WTC11 (cell line): ENCODE measurements at regions not wholly inside any gene's neighbourhood (a gene's known extent, or its start where the extent isn't known, plus 50 kb on each side); places are given as distances from the start of the nearest gene placed in this dataset.

Experiments
- ATAC-seq: fragments of 200-7000 bp; cut with Tn5 transposase; 2 replicates; pipeline ENCODE4 v1.10.0; 2021; ENCODE audit warnings: mild to moderate bottlenecking, moderate library complexity
- CTCF ChIA-PET: fragments of 300-600 bp; sonication (Branson Sonifier 250); formaldehyde crosslinking; loops from one replicate; lab custom pipeline; 2021; ENCODE audit warnings: antibody characterized with exemption; lab: Charles Lee
- POLR2A ChIA-PET: fragments of 350-600 bp; sonication (Branson Sonifier 250); formaldehyde crosslinking; loops from one replicate; lab custom pipeline; 2021; ENCODE audit warnings: antibody characterized with exemption; lab: Charles Lee
- DNase-seq: peaks from one replicate; pipeline ENCODE4 v3.0.0; 2021; ENCODE audit warnings: low spot score
- H3K27ac Mint-ChIP-seq: 2 replicates; pipeline ENCODE4 v1.8.0; 2021; ENCODE audit warnings: mixed read lengths
- H3K27me3 Mint-ChIP-seq: 2 replicates; pipeline ENCODE4 v1.8.0; 2021; ENCODE audit warnings: low read depth, mild to moderate bottlenecking, moderate library complexity, mixed read lengths
- H3K36me3 Mint-ChIP-seq: 2 replicates; pipeline ENCODE4 v1.8.0; 2021; ENCODE audit warnings: mixed read lengths
- H3K4me1 Mint-ChIP-seq: 2 replicates; pipeline ENCODE4 v1.8.0; 2022; ENCODE audit warnings: mixed read lengths
- H3K4me3 Mint-ChIP-seq: 2 replicates; pipeline ENCODE4 v1.8.0; 2021; ENCODE audit warnings: mild to moderate bottlenecking, moderate library complexity, mixed read lengths
- H3K9me3 Mint-ChIP-seq: 2 replicates; pipeline ENCODE4 v1.8.0; 2021; ENCODE audit warnings: mixed read lengths
- ELF4 ChIP-seq: sonication (generic); formaldehyde crosslinking; IDR thresholded peaks from 2 replicates; pipeline ENCODE4 v1.8.1; 2022; ENCODE audit warnings: low read depth, mild to moderate bottlenecking, moderate library complexity, missing genetic modification reagents
- EMX1 ChIP-seq: fragments of 250-450 bp; sonication (Bioruptor Pico); IDR thresholded peaks from 2 replicates; pipeline ENCODE4 v1.8.0; 2021; ENCODE audit warnings: mild to moderate bottlenecking
- ETV6 ChIP-seq: sonication (generic); formaldehyde crosslinking; IDR thresholded peaks from 2 replicates; pipeline ENCODE4 v1.8.1; 2022; ENCODE audit warnings: mild to moderate bottlenecking, missing genetic modification reagents
- FOXJ3 ChIP-seq: sonication (generic); formaldehyde crosslinking; IDR thresholded peaks from 2 replicates; pipeline ENCODE4 v1.9.0; 2021; ENCODE audit warnings: missing genetic modification reagents, mild to moderate bottlenecking, borderline replicate concordance
- FOXP1 ChIP-seq: sonication (generic); formaldehyde crosslinking; IDR thresholded peaks from 2 replicates; pipeline ENCODE4 v1.8.0; 2022; ENCODE audit warnings: missing genetic modification reagents, mild to moderate bottlenecking, moderate library complexity, borderline replicate concordance
- GTF2I ChIP-seq: fragments of 250-450 bp; sonication (Bioruptor Pico); conservative IDR thresholded peaks from 2 replicates; pipeline ENCODE4 v1.4.0; 2021; ENCODE audit warnings: mild to moderate bottlenecking
- MYBL2 ChIP-seq: sonication (generic); formaldehyde crosslinking; IDR thresholded peaks from 2 replicates; pipeline ENCODE4 v1.8.1; 2023; ENCODE audit warnings: mild to moderate bottlenecking, moderate library complexity, missing genetic modification reagents
- TCF7 ChIP-seq: sonication (generic); formaldehyde crosslinking; IDR thresholded peaks from 2 replicates; pipeline ENCODE4 v1.8.0; 2022; ENCODE audit warnings: mild to moderate bottlenecking, low read depth, missing genetic modification reagents, moderate library complexity
- TF ChIP-seq, protein P1 (sequence below): sonication (generic); formaldehyde crosslinking; IDR thresholded peaks from 2 replicates; pipeline ENCODE4 v1.8.1; 2023; ENCODE audit warnings: mild to moderate bottlenecking, moderate library complexity, missing genetic modification reagents
- TF ChIP-seq, protein P2 (sequence below): sonication (generic); formaldehyde crosslinking; IDR thresholded peaks from 2 replicates; pipeline ENCODE4 v1.8.0; 2022; ENCODE audit warnings: mild to moderate bottlenecking, missing genetic modification reagents
- TF ChIP-seq, protein P3 (sequence below): fragments of 250-450 bp; sonication (Bioruptor Pico); IDR thresholded peaks from 2 replicates; pipeline ENCODE4 v1.9.0; 2021; ENCODE audit warnings: mild to moderate bottlenecking, borderline replicate concordance
- TF ChIP-seq, protein P4 (sequence below): fragments of 250-450 bp; sonication (Bioruptor Pico); IDR thresholded peaks from 2 replicates; pipeline ENCODE4 v1.9.0; 2021; ENCODE audit warnings: mild to moderate bottlenecking
- TF ChIP-seq, protein P5 (sequence below): sonication (generic); formaldehyde crosslinking; IDR thresholded peaks from 2 replicates; pipeline ENCODE4 v1.8.0; 2022; ENCODE audit warnings: mild to moderate bottlenecking, missing genetic modification reagents
- TF ChIP-seq, protein P6 (sequence below): sonication (generic); formaldehyde crosslinking; IDR thresholded peaks from 2 replicates; pipeline ENCODE4 v1.8.1; 2022; ENCODE audit warnings: missing genetic modification reagents, borderline replicate concordance
- TF ChIP-seq, protein P7 (sequence below): sonication (generic); formaldehyde crosslinking; IDR thresholded peaks from 2 replicates; pipeline ENCODE4 v1.8.0; 2023; ENCODE audit warnings: missing genetic modification reagents, mild to moderate bottlenecking, borderline replicate concordance
- TF ChIP-seq, protein P8 (sequence below): sonication (generic); formaldehyde crosslinking; conservative IDR thresholded peaks from 2 replicates; pipeline ENCODE4 v1.8.1; 2022; ENCODE audit warnings: mild to moderate bottlenecking, missing genetic modification reagents
- TF ChIP-seq, protein P9 (sequence below): sonication (generic); formaldehyde crosslinking; conservative IDR thresholded peaks from 2 replicates; pipeline ENCODE4 v1.8.1; 2023; ENCODE audit warnings: mild to moderate bottlenecking, low read depth, missing genetic modification reagents, moderate library complexity

DNA sequence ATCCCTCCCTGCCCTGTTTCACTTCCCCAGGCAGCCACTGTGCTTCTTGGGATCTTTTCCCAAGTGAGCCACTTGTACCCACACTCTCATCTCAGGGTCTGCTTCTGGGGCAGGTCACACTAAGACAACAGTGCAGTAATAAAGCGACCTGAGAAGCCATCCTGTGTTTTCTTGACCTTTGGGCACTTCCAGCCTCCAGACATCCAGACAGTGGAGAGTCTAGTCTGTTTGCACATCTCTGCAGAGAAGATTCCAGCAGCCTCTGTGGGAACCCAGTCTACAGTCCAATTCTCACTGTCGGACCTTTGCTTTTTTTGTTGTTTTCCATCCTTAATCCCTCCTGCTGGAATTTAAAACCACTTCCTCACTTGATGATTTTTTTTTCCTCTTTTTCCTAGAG, 50.3 kb upstream of the ATP6AP2 start:
- Mint-ChIP-seq H3K4me1 (peaks cover 8% of the 10 kb centered on the region), H3K9me3 (peaks cover 2% of the 10 kb centered on the region; the same call in 1 of the 2 replicates), H3K36me3 (no peaks in the 10 kb centered on the region), H3K4me3 (no peak overlapping the region), H3K27me3 (no peaks in the 10 kb centered on the region), H3K27ac (no peak overlapping the region)
- CTCF ChIA-PET, result interaction anchor here (1.9 kb wide), 1 partner anchor 8 kb away, joined by 8 read pairs; no protein-coding TSS in a partner anchor
- POLR2A ChIA-PET, result no interaction called here
- DNase-seq (no peak), ATAC-seq (no peak)
- TF ChIP-seq, protein P1, sequence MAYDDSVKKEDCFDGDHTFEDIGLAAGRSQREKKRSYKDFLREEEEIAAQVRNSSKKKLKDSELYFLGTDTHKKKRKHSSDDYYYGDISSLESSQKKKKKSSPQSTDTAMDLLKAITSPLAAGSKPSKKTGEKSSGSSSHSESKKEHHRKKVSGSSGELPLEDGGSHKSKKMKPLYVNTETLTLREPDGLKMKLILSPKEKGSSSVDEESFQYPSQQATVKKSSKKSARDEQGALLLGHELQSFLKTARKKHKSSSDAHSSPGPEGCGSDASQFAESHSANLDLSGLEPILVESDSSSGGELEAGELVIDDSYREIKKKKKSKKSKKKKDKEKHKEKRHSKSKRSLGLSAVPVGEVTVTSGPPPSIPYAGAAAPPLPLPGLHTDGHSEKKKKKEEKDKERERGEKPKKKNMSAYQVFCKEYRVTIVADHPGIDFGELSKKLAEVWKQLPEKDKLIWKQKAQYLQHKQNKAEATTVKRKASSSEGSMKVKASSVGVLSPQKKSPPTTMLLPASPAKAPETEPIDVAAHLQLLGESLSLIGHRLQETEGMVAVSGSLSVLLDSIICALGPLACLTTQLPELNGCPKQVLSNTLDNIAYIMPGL, result no peak
- TF ChIP-seq MYBL2 (CRISPR knock-in tag) (no peak), GTF2I (CRISPR knock-in tag) (no peak), ETV6 (CRISPR knock-in tag) (no peak), TCF7 (CRISPR knock-in tag) (no peak), EMX1 (CRISPR knock-in tag) (no peak), ELF4 (CRISPR knock-in tag) (no peak), FOXJ3 (no peak), FOXP1 (no peak)
- TF ChIP-seq, protein P2, sequence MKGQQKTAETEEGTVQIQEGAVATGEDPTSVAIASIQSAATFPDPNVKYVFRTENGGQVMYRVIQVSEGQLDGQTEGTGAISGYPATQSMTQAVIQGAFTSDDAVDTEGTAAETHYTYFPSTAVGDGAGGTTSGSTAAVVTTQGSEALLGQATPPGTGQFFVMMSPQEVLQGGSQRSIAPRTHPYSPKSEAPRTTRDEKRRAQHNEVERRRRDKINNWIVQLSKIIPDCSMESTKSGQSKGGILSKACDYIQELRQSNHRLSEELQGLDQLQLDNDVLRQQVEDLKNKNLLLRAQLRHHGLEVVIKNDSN (CRISPR knock-in tag), result no peak
- TF ChIP-seq, protein P3, sequence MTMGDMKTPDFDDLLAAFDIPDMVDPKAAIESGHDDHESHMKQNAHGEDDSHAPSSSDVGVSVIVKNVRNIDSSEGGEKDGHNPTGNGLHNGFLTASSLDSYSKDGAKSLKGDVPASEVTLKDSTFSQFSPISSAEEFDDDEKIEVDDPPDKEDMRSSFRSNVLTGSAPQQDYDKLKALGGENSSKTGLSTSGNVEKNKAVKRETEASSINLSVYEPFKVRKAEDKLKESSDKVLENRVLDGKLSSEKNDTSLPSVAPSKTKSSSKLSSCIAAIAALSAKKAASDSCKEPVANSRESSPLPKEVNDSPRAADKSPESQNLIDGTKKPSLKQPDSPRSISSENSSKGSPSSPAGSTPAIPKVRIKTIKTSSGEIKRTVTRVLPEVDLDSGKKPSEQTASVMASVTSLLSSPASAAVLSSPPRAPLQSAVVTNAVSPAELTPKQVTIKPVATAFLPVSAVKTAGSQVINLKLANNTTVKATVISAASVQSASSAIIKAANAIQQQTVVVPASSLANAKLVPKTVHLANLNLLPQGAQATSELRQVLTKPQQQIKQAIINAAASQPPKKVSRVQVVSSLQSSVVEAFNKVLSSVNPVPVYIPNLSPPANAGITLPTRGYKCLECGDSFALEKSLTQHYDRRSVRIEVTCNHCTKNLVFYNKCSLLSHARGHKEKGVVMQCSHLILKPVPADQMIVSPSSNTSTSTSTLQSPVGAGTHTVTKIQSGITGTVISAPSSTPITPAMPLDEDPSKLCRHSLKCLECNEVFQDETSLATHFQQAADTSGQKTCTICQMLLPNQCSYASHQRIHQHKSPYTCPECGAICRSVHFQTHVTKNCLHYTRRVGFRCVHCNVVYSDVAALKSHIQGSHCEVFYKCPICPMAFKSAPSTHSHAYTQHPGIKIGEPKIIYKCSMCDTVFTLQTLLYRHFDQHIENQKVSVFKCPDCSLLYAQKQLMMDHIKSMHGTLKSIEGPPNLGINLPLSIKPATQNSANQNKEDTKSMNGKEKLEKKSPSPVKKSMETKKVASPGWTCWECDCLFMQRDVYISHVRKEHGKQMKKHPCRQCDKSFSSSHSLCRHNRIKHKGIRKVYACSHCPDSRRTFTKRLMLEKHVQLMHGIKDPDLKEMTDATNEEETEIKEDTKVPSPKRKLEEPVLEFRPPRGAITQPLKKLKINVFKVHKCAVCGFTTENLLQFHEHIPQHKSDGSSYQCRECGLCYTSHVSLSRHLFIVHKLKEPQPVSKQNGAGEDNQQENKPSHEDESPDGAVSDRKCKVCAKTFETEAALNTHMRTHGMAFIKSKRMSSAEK (CRISPR knock-in tag), result no peak
- TF ChIP-seq, protein P4, sequence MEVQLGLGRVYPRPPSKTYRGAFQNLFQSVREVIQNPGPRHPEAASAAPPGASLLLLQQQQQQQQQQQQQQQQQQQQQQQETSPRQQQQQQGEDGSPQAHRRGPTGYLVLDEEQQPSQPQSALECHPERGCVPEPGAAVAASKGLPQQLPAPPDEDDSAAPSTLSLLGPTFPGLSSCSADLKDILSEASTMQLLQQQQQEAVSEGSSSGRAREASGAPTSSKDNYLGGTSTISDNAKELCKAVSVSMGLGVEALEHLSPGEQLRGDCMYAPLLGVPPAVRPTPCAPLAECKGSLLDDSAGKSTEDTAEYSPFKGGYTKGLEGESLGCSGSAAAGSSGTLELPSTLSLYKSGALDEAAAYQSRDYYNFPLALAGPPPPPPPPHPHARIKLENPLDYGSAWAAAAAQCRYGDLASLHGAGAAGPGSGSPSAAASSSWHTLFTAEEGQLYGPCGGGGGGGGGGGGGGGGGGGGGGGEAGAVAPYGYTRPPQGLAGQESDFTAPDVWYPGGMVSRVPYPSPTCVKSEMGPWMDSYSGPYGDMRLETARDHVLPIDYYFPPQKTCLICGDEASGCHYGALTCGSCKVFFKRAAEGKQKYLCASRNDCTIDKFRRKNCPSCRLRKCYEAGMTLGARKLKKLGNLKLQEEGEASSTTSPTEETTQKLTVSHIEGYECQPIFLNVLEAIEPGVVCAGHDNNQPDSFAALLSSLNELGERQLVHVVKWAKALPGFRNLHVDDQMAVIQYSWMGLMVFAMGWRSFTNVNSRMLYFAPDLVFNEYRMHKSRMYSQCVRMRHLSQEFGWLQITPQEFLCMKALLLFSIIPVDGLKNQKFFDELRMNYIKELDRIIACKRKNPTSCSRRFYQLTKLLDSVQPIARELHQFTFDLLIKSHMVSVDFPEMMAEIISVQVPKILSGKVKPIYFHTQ (CRISPR knock-in tag), result no peak
- TF ChIP-seq, protein P5, sequence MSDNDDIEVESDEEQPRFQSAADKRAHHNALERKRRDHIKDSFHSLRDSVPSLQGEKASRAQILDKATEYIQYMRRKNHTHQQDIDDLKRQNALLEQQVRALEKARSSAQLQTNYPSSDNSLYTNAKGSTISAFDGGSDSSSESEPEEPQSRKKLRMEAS (CRISPR knock-in tag), result no peak
- TF ChIP-seq, protein P6, sequence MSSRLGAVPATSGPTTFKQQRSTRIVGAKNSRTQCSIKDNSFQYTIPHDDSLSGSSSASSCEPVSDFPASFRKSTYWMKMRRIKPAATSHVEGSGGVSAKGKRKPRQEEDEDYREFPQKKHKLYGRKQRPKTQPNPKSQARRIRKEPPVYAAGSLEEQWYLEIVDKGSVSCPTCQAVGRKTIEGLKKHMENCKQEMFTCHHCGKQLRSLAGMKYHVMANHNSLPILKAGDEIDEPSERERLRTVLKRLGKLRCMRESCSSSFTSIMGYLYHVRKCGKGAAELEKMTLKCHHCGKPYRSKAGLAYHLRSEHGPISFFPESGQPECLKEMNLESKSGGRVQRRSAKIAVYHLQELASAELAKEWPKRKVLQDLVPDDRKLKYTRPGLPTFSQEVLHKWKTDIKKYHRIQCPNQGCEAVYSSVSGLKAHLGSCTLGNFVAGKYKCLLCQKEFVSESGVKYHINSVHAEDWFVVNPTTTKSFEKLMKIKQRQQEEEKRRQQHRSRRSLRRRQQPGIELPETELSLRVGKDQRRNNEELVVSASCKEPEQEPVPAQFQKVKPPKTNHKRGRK (CRISPR knock-in tag), result no peak
- TF ChIP-seq, protein P7, sequence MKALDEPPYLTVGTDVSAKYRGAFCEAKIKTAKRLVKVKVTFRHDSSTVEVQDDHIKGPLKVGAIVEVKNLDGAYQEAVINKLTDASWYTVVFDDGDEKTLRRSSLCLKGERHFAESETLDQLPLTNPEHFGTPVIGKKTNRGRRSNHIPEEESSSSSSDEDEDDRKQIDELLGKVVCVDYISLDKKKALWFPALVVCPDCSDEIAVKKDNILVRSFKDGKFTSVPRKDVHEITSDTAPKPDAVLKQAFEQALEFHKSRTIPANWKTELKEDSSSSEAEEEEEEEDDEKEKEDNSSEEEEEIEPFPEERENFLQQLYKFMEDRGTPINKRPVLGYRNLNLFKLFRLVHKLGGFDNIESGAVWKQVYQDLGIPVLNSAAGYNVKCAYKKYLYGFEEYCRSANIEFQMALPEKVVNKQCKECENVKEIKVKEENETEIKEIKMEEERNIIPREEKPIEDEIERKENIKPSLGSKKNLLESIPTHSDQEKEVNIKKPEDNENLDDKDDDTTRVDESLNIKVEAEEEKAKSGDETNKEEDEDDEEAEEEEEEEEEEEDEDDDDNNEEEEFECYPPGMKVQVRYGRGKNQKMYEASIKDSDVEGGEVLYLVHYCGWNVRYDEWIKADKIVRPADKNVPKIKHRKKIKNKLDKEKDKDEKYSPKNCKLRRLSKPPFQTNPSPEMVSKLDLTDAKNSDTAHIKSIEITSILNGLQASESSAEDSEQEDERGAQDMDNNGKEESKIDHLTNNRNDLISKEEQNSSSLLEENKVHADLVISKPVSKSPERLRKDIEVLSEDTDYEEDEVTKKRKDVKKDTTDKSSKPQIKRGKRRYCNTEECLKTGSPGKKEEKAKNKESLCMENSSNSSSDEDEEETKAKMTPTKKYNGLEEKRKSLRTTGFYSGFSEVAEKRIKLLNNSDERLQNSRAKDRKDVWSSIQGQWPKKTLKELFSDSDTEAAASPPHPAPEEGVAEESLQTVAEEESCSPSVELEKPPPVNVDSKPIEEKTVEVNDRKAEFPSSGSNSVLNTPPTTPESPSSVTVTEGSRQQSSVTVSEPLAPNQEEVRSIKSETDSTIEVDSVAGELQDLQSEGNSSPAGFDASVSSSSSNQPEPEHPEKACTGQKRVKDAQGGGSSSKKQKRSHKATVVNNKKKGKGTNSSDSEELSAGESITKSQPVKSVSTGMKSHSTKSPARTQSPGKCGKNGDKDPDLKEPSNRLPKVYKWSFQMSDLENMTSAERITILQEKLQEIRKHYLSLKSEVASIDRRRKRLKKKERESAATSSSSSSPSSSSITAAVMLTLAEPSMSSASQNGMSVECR (CRISPR knock-in tag), result no peak
- TF ChIP-seq, protein P8, sequence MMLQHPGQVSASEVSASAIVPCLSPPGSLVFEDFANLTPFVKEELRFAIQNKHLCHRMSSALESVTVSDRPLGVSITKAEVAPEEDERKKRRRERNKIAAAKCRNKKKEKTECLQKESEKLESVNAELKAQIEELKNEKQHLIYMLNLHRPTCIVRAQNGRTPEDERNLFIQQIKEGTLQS (CRISPR knock-in tag), result no peak
- TF ChIP-seq, protein P9, sequence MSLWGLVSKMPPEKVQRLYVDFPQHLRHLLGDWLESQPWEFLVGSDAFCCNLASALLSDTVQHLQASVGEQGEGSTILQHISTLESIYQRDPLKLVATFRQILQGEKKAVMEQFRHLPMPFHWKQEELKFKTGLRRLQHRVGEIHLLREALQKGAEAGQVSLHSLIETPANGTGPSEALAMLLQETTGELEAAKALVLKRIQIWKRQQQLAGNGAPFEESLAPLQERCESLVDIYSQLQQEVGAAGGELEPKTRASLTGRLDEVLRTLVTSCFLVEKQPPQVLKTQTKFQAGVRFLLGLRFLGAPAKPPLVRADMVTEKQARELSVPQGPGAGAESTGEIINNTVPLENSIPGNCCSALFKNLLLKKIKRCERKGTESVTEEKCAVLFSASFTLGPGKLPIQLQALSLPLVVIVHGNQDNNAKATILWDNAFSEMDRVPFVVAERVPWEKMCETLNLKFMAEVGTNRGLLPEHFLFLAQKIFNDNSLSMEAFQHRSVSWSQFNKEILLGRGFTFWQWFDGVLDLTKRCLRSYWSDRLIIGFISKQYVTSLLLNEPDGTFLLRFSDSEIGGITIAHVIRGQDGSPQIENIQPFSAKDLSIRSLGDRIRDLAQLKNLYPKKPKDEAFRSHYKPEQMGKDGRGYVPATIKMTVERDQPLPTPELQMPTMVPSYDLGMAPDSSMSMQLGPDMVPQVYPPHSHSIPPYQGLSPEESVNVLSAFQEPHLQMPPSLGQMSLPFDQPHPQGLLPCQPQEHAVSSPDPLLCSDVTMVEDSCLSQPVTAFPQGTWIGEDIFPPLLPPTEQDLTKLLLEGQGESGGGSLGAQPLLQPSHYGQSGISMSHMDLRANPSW (CRISPR knock-in tag), result no peak
